Body of pancreas (tissue), 4 donors: ENCODE measurements at regions not wholly inside any gene's neighbourhood (a gene's known extent, or its start where the extent isn't known, plus 50 kb on each side); places are given as distances from the start of the nearest gene placed in this dataset.

Experiments used
- CTCF ChIP-seq, 7 experiments: fragments of 450-650 bp in 4 of 7; fragments of 200-600 bp in 3 of 7; sonication (generic) in 3 of 7; IDR thresholded peaks; one replicate each; pipeline ENCODE4 v1.5.1; 2016 to 2019; ENCODE audit warnings: antibody characterized with exemption in 7 of 7
- POLR2A ChIP-seq, 3 donors: fragments of 450-650 bp; IDR thresholded peaks; one replicate each; pipeline ENCODE4 v1.6.1; 2016; ENCODE audit warnings: antibody characterized with exemption in 3 of 3, mild to moderate bottlenecking in 2 of 3

- TF ChIP-seq CTCF (IDR thresholded peaks at IDR 0.05), result no peak
- TF ChIP-seq POLR2A (IDR thresholded peaks at IDR 0.05), result no peak
Measured at GRCh38 chr20:7323957-7324356, 556.5 kb downstream of the BMP2 start.
